Thymus (tissue), 11 donors: ENCODE measurements at regions not wholly inside any gene's neighbourhood (a gene's known extent, or its start where the extent isn't known, plus 50 kb on each side); places are given as distances from the start of the nearest gene placed in this dataset.
A peak's percentile ranks its signal among the peaks of the same experiment; 100 is the strongest.

Source experiments
- DNase-seq, 9 donors: peaks; one replicate each; pipeline ENCODE4 v3.0.0-alpha.2; 2013; ENCODE audit warnings: low spot score in 9 of 9, low read depth in 6 of 9, missing footprints in 1 of 9
- H3K27ac ChIP-seq, 2 donors: one replicate each; pipeline ENCODE4 v1.5.1; 2013; ENCODE audit warnings: control low read depth in 1 of 2, low read depth in 1 of 2, low read length in 1 of 2, mild to moderate bottlenecking in 1 of 2, moderate library complexity in 1 of 2
- H3K27me3 ChIP-seq, 2 donors: one replicate each; pipeline ENCODE4 v1.5.1; 2013; ENCODE audit warnings: low read length in 1 of 2; ENCODE audit not compliant: control insufficient read depth in 2 of 2, insufficient read depth in 1 of 2
- H3K36me3 ChIP-seq, 2 donors: one replicate each; pipeline ENCODE4 v1.5.1; 2013; ENCODE audit warnings: low read length in 1 of 2, mild to moderate bottlenecking in 1 of 2, moderate library complexity in 1 of 2; ENCODE audit not compliant: control insufficient read depth in 2 of 2, insufficient read depth in 2 of 2
- H3K4me1 ChIP-seq, 2 donors: one replicate each; pipeline ENCODE4 v1.5.1; 2013; ENCODE audit warnings: low read length in 2 of 2; ENCODE audit not compliant: control insufficient read depth in 2 of 2, insufficient read depth in 2 of 2
- H3K4me3 ChIP-seq, 2 donors: one replicate each; pipeline ENCODE4 v1.5.1; 2013; ENCODE audit warnings: low read length in 2 of 2, control low read depth in 1 of 2, mild to moderate bottlenecking in 1 of 2
- H3K9me3 ChIP-seq, 2 donors: one replicate each; pipeline ENCODE4 v1.5.1; 2013; ENCODE audit warnings: low read length in 1 of 2, mild to moderate bottlenecking in 1 of 2; ENCODE audit not compliant: control insufficient read depth in 2 of 2, insufficient read depth in 1 of 2
- WGBS: extraction: QIAGEN DNeasy Blood & Tissue Kit; methylation state at CpG from one replicate; pipeline ENCODE4 v1.1.7; 2013; 5-methylcytosine and 5-hydroxymethylcytosine counted together
- donor health status: healthy.

GRCh38 chr1:72917920-72918319, 635.6 kb upstream of the NEGR1 start:
- Histone ChIP-seq H3K27ac (no peak overlapping the region), H3K4me1 (no peaks in the 10 kb centered on the region), H3K36me3 (no peaks in the 10 kb centered on the region), H3K4me3 (no peak overlapping the region), H3K9me3 (no peaks in the 10 kb centered on the region), H3K27me3 (no peaks in the 10 kb centered on the region)
- 94% methylated on average over 1 of the region's 1 CpG for WGBS
- DNase-seq, result no peak

- 61% methylated on average over 6 of the region's 6 CpGs for WGBS
- Histone ChIP-seq H3K4me3 (no peak overlapping the region), H3K27ac (no peak overlapping the region), H3K4me1 (no peaks in the 10 kb centered on the region), H3K9me3 (no peaks in the 10 kb centered on the region), H3K27me3 (no peaks in the 10 kb centered on the region), H3K36me3 (no peaks in the 10 kb centered on the region)
- no peak for DNase-seq
Measured at GRCh38 chr1:72915581-72915980, 633.2 kb upstream of the NEGR1 start.

GRCh38 chr1:72911656-72912055, 629.3 kb upstream of the NEGR1 start:
- WGBS, result 57% methylated on average over 3 of the region's 3 CpGs

GRCh38 chr1:72896256-72896655, 613.9 kb upstream of the NEGR1 start:
- H3K36me3 ChIP-seq, result no peaks in the 10 kb centered on the region
- no peaks in the 10 kb centered on the region for H3K4me1 ChIP-seq
- no peak overlapping the region for H3K4me3 ChIP-seq
- DNase-seq, result no peak
- H3K9me3 ChIP-seq, result no peaks in the 10 kb centered on the region
- no peaks in the 10 kb centered on the region for H3K27me3 ChIP-seq
- H3K27ac ChIP-seq, result no peak overlapping the region

More at GRCh38 chr1:72911656-72912055, 629.3 kb upstream of the NEGR1 start:
- no peak overlapping the region for H3K27ac ChIP-seq
- H3K9me3 ChIP-seq, result no peaks in the 10 kb centered on the region
- H3K4me3 ChIP-seq, result no peak overlapping the region
- DNase-seq, result no peak
- no peaks in the 10 kb centered on the region for H3K4me1 ChIP-seq
- no peaks in the 10 kb centered on the region for H3K27me3 ChIP-seq
- H3K36me3 ChIP-seq, result no peaks in the 10 kb centered on the region

- no peaks in the 10 kb centered on the region for H3K9me3 ChIP-seq
- WGBS, result 67% methylated on average over 1 of the region's 1 CpG
Measured at GRCh38 chr1:72892461-72892860, 610.1 kb upstream of the NEGR1 start.

GRCh38 chr1:72891976-72892375, 609.6 kb upstream of the NEGR1 start:
- 91% methylated on average over 6 of the region's 6 CpGs for WGBS
- DNase-seq, result peak in 3 of 9 donors; percentile 1 to 9 (median 2)

More at GRCh38 chr1:72892461-72892860, 610.1 kb upstream of the NEGR1 start:
- H3K4me3 ChIP-seq, result no peak overlapping the region
- H3K36me3 ChIP-seq, result no peaks in the 10 kb centered on the region
- no peak overlapping the region for H3K27ac ChIP-seq
- DNase-seq, result no peak
- H3K27me3 ChIP-seq, result no peaks in the 10 kb centered on the region
- H3K4me1 ChIP-seq, result no peaks in the 10 kb centered on the region

GRCh38 chr1:72885841-72886240, 603.5 kb upstream of the NEGR1 start:
- Histone ChIP-seq H3K4me3 (no peak overlapping the region), H3K4me1 (no peaks in the 10 kb centered on the region), H3K36me3 (no peaks in the 10 kb centered on the region), H3K27ac (no peak overlapping the region), H3K9me3 (no peaks in the 10 kb centered on the region), H3K27me3 (no peaks in the 10 kb centered on the region)
- DNase-seq, result no peak
- 82% methylated on average over 1 of the region's 1 CpG for WGBS

More at GRCh38 chr1:72891976-72892375, 609.6 kb upstream of the NEGR1 start:
- Histone ChIP-seq H3K4me1 (no peaks in the 10 kb centered on the region), H3K4me3 (no peak overlapping the region), H3K9me3 (no peaks in the 10 kb centered on the region), H3K27me3 (no peaks in the 10 kb centered on the region), H3K27ac (no peak overlapping the region), H3K36me3 (no peaks in the 10 kb centered on the region)

- H3K4me1 ChIP-seq, result no peaks in the 10 kb centered on the region
- 71% methylated on average over 1 of the region's 1 CpG for WGBS
- no peak for DNase-seq
- no peaks in the 10 kb centered on the region for H3K36me3 ChIP-seq
- H3K9me3 ChIP-seq, result no peaks in the 10 kb centered on the region
- H3K27me3 ChIP-seq, result no peaks in the 10 kb centered on the region
- no peak overlapping the region for H3K27ac ChIP-seq
- H3K4me3 ChIP-seq, result no peak overlapping the region
Measured at GRCh38 chr1:72885017-72885416, 602.7 kb upstream of the NEGR1 start.

GRCh38 chr1:72869873-72870272, 587.5 kb upstream of the NEGR1 start:
- Histone ChIP-seq H3K27me3 (no peaks in the 10 kb centered on the region), H3K36me3 (no peaks in the 10 kb centered on the region), H3K9me3 (no peaks in the 10 kb centered on the region), H3K27ac (no peak overlapping the region), H3K4me1 (no peaks in the 10 kb centered on the region), H3K4me3 (no peak overlapping the region)
- DNase-seq, result no peak

GRCh38 chr1:72869441-72869840, 587.1 kb upstream of the NEGR1 start:
- no peaks in the 10 kb centered on the region for H3K36me3 ChIP-seq
- no peak overlapping the region for H3K4me3 ChIP-seq
- no peak overlapping the region for H3K27ac ChIP-seq
- no peaks in the 10 kb centered on the region for H3K9me3 ChIP-seq
- no peak for DNase-seq
- no peaks in the 10 kb centered on the region for H3K27me3 ChIP-seq
- H3K4me1 ChIP-seq, result no peaks in the 10 kb centered on the region
